Osteoblast (primary cell): ENCODE measurements at regions not wholly inside any gene's neighbourhood (a gene's known extent, or its start where the extent isn't known, plus 50 kb on each side); places are given as distances from the start of the nearest gene placed in this dataset.

Source experiments
- DNase-seq: peaks from one replicate; pipeline ENCODE4 v3.0.0; 2011; ENCODE audit warnings: low spot score, mixed read lengths; ENCODE audit not compliant: insufficient read length; ENCODE audit errors: missing footprints
- H2AFZ ChIP-seq: 2 replicates; pipeline ENCODE4 v1.6.0; 2011; ENCODE audit warnings: mild to moderate bottlenecking, low read length
- H3K27ac ChIP-seq: 2 replicates; pipeline ENCODE4 v1.5.1; 2011; ENCODE audit warnings: mild to moderate bottlenecking, low read depth, low read length, moderate library complexity
- H3K27me3 ChIP-seq: 2 replicates; pipeline ENCODE4 v1.6.0; 2012; ENCODE audit warnings: mild to moderate bottlenecking, control low read depth, inconsistent platforms, low read length, moderate library complexity; ENCODE audit not compliant: insufficient read depth
- H3K36me3 ChIP-seq: 2 replicates; pipeline ENCODE4 v1.5.1; 2011; ENCODE audit warnings: mild to moderate bottlenecking, low read length, control low read depth, moderate library complexity; ENCODE audit not compliant: insufficient read depth
- H3K4me1 ChIP-seq: 2 replicates; pipeline ENCODE4 v1.5.1; 2011; ENCODE audit warnings: mild to moderate bottlenecking, low read length, control low read depth, moderate library complexity; ENCODE audit not compliant: insufficient read depth
- H3K4me2 ChIP-seq: 2 replicates; pipeline ENCODE4 v1.6.0; 2011; ENCODE audit warnings: mild to moderate bottlenecking, low read length; ENCODE audit not compliant: insufficient read depth
- H3K4me3 ChIP-seq: fragments of 200-600 bp; sonication (generic); 3 replicates; pipeline ENCODE4 v1.5.1; 2012; ENCODE audit warnings: mild to moderate bottlenecking, low read length, inconsistent platforms; ENCODE audit not compliant: insufficient read depth
- H3K79me2 ChIP-seq: 2 replicates; pipeline ENCODE4 v1.6.0; 2012; ENCODE audit warnings: mild to moderate bottlenecking, low read length, control low read depth, inconsistent platforms; ENCODE audit not compliant: insufficient read depth
- H3K9me3 ChIP-seq: 2 replicates; pipeline ENCODE4 v1.5.1; 2011; ENCODE audit warnings: low read depth, low read length, control low read depth
- H4K20me1 ChIP-seq: 2 replicates; pipeline ENCODE4 v1.6.0; 2012; ENCODE audit warnings: mild to moderate bottlenecking, low read length, control low read depth; ENCODE audit not compliant: insufficient read depth
- CTCF ChIP-seq: IDR thresholded peaks from 2 replicates; pipeline ENCODE4 v1.5.1; 2011; ENCODE audit warnings: mild to moderate bottlenecking, low read depth, low read length, moderate library complexity; ENCODE audit errors: extremely low read depth

GRCh38 chr18:78420116-78420515 is 559.5 kb upstream of the SALL3 start:
- Histone ChIP-seq H3K27ac (no peak overlapping the region), H3K4me1 (no peaks in the 10 kb centered on the region), H3K4me3 (no peak overlapping the region), H3K36me3 (no peaks in the 10 kb centered on the region), H3K9me3 (no peaks in the 10 kb centered on the region), H3K27me3 (no peaks in the 10 kb centered on the region), H2AFZ (no peak overlapping the region), H4K20me1 (no peaks in the 10 kb centered on the region), H3K79me2 (no peaks in the 10 kb centered on the region), H3K4me2 (no peak overlapping the region)
- no peak for TF ChIP-seq CTCF
- no peak for DNase-seq

GRCh38 chr18:78421392-78421791 is 558.2 kb upstream of the SALL3 start:
- no peaks in the 10 kb centered on the region for H4K20me1 ChIP-seq
- no peak overlapping the region for H3K4me2 ChIP-seq
- no peaks in the 10 kb centered on the region for H3K4me1 ChIP-seq
- no peak overlapping the region for H2AFZ ChIP-seq
- H3K4me3 ChIP-seq, result no peak overlapping the region
- no peaks in the 10 kb centered on the region for H3K79me2 ChIP-seq
- H3K36me3 ChIP-seq, result no peaks in the 10 kb centered on the region
- no peak for TF ChIP-seq CTCF
- H3K27ac ChIP-seq, result no peak overlapping the region
- H3K27me3 ChIP-seq, result no peaks in the 10 kb centered on the region
- no peaks in the 10 kb centered on the region for H3K9me3 ChIP-seq
- DNase-seq, result no peak

- no peaks in the 10 kb centered on the region for H3K27me3 ChIP-seq
- no peak for TF ChIP-seq CTCF
- H3K9me3 ChIP-seq, result no peaks in the 10 kb centered on the region
Measured at GRCh38 chr18:78422336-78422735, 557.3 kb upstream of the SALL3 start.

GRCh38 chr18:78423811-78424210 is 555.8 kb upstream of the SALL3 start:
- no peak overlapping the region for H3K27ac ChIP-seq

More at GRCh38 chr18:78422336-78422735, 557.3 kb upstream of the SALL3 start:
- H4K20me1 ChIP-seq, result no peaks in the 10 kb centered on the region
- no peak overlapping the region for H3K4me3 ChIP-seq
- no peak overlapping the region for H3K27ac ChIP-seq
- no peaks in the 10 kb centered on the region for H3K79me2 ChIP-seq
- DNase-seq, result no peak
- no peak overlapping the region for H2AFZ ChIP-seq
- no peaks in the 10 kb centered on the region for H3K36me3 ChIP-seq
- H3K4me1 ChIP-seq, result no peaks in the 10 kb centered on the region
- H3K4me2 ChIP-seq, result no peak overlapping the region

More at GRCh38 chr18:78423811-78424210, 555.8 kb upstream of the SALL3 start:
- Histone ChIP-seq H3K4me3 (no peak overlapping the region), H4K20me1 (no peaks in the 10 kb centered on the region), H3K27me3 (no peaks in the 10 kb centered on the region), H2AFZ (no peak overlapping the region), H3K79me2 (no peaks in the 10 kb centered on the region), H3K4me2 (no peak overlapping the region), H3K36me3 (no peaks in the 10 kb centered on the region), H3K9me3 (no peaks in the 10 kb centered on the region), H3K4me1 (no peaks in the 10 kb centered on the region)
- no peak for DNase-seq
- TF ChIP-seq CTCF, result no peak
